Endothelial cell of umbilical vein (primary cell): ENCODE measurements at regions not wholly inside any gene's neighbourhood (a gene's known extent, or its start where the extent isn't known, plus 50 kb on each side); places are given as distances from the start of the nearest gene placed in this dataset.

Experiments
- BruUV-seq: library from RNA; stranded (reverse); fragments of 400-500 nt; replicated peaks from 2 replicates; lab custom pipeline; 2021; lab: Mats Ljungman, UMichigan
- CTCF ChIA-PET: fragments of 300-600, 350-600 bp; sonication (Branson Sonifier 250); formaldehyde crosslinking; loops from one replicate; lab custom pipeline; 2021; ENCODE audit warnings: antibody characterized with exemption, inconsistent platforms; lab: Charles Lee
- POLR2A ChIA-PET: fragments of 300-600, 350-600 bp; sonication (Branson Sonifier 250); formaldehyde crosslinking; loops from one replicate; lab custom pipeline; 2021; ENCODE audit warnings: antibody characterized with exemption, inconsistent platforms; lab: Charles Lee
- DNase-seq: peaks from one replicate; pipeline ENCODE4 v3.0.0-alpha.2; 2011; ENCODE audit warnings: low read depth, low spot score
- FAIRE-seq: peaks from 2 replicates; lab custom pipeline; 2011; peaks lifted over from hg19 to GRCh38; lab: Jason Lieb, UNC
- H2AFZ ChIP-seq: 2 replicates; pipeline ENCODE4 v1.6.0; 2012; ENCODE audit warnings: low read depth, low read length, control low read depth, inconsistent platforms
- H3K27ac ChIP-seq: 2 replicates; pipeline ENCODE4 v1.5.1; 2011; ENCODE audit warnings: low read depth, mild to moderate bottlenecking, control low read depth, low read length, moderate library complexity; ENCODE audit not compliant: insufficient read depth
- H3K27me3 ChIP-seq, 2 experiments: 2 replicates each; pipeline versions ENCODE4 v1.6.0 to v1.6.1; 2011; ENCODE audit warnings: low read length in 2 of 2, mixed read lengths in 1 of 2; ENCODE audit not compliant: control insufficient read depth in 2 of 2, insufficient read depth in 2 of 2
- H3K36me3 ChIP-seq, 2 experiments: 2 replicates in 1 of 2; 3 replicates in 1 of 2; pipeline ENCODE4 v1.5.1; 2011; ENCODE audit warnings: low read length in 2 of 2, mild to moderate bottlenecking in 1 of 2, moderate library complexity in 1 of 2; ENCODE audit not compliant: control insufficient read depth in 2 of 2, insufficient read depth in 2 of 2; ENCODE audit errors: extremely low read depth in 1 of 2
- H3K4me1 ChIP-seq: 3 replicates; pipeline ENCODE4 v1.5.1; 2011; ENCODE audit warnings: mild to moderate bottlenecking, low read length; ENCODE audit not compliant: control insufficient read depth, insufficient read depth; ENCODE audit errors: extremely low read depth
- H3K4me2 ChIP-seq: 2 replicates; pipeline ENCODE4 v1.6.1; 2011; ENCODE audit warnings: low read length, control low read depth, mixed read lengths; ENCODE audit not compliant: insufficient read depth
- H3K4me3 ChIP-seq, 3 experiments: fragments of 200-600 bp in 1 of 3; sonication (generic), shearing (Covaris generic) in 1 of 3; replicated peaks in 1 of 3; 2 replicates each; pipeline ENCODE4 v1.5.1; 2011 to 2016; ENCODE audit warnings: control low read depth in 3 of 3, low read length in 3 of 3, mild to moderate bottlenecking in 2 of 3, inconsistent platforms in 1 of 3, low read depth in 1 of 3, moderate library complexity in 1 of 3; ENCODE audit not compliant: insufficient read depth in 1 of 3
- H3K79me2 ChIP-seq: 2 replicates; pipeline ENCODE4 v1.6.0; 2012; ENCODE audit warnings: low read length, inconsistent platforms; ENCODE audit not compliant: control insufficient read depth, insufficient read depth
- H3K9ac ChIP-seq: replicated peaks from 2 replicates; pipeline ENCODE3; 2011; ENCODE audit warnings: low read length, control low read depth; ENCODE audit not compliant: insufficient read depth; ENCODE audit errors: extremely low read depth
- H3K9me1 ChIP-seq: replicated peaks from 3 replicates; pipeline ENCODE4 v1.6.0; 2011; ENCODE audit warnings: mild to moderate bottlenecking, low read length; ENCODE audit not compliant: control insufficient read depth, insufficient read depth; ENCODE audit errors: extremely low read depth
- H3K9me3 ChIP-seq: replicated peaks from 2 replicates; pipeline ENCODE4 v1.5.1; 2012; ENCODE audit warnings: low read length, inconsistent platforms; ENCODE audit not compliant: control insufficient read depth, insufficient read depth
- H4K20me1 ChIP-seq: replicated peaks from 2 replicates; pipeline ENCODE3; 2011; ENCODE audit warnings: mild to moderate bottlenecking, low read length; ENCODE audit not compliant: control insufficient read depth, insufficient read depth; ENCODE audit errors: extremely low read depth
- EZH2 ChIP-seq: IDR thresholded peaks from 2 replicates; pipeline ENCODE4 v1.6.1; 2012; ENCODE audit warnings: borderline replicate concordance, low read depth, mild to moderate bottlenecking, moderate library complexity, low read length, inconsistent platforms; ENCODE audit not compliant: severe bottlenecking
- FOS ChIP-seq: IDR thresholded peaks from 2 replicates; pipeline ENCODE4 v1.6.1; 2011; ENCODE audit warnings: mild to moderate bottlenecking, low read length, moderate library complexity, borderline replicate concordance; ENCODE audit not compliant: insufficient read depth
- GATA2 ChIP-seq: IDR thresholded peaks from 2 replicates; pipeline ENCODE4 v1.7.0; 2011; ENCODE audit warnings: low read depth, mild to moderate bottlenecking, moderate library complexity, mixed read lengths, low read length; ENCODE audit not compliant: insufficient read length, insufficient read depth
- JUN ChIP-seq: IDR thresholded peaks from 2 replicates; pipeline ENCODE4 v1.6.1; 2011; ENCODE audit warnings: borderline replicate concordance, low read depth; ENCODE audit not compliant: insufficient read length, insufficient read depth
- MYC ChIP-seq: IDR thresholded peaks from one replicate; pipeline ENCODE4 v1.6.1; 2011; ENCODE audit warnings: mild to moderate bottlenecking, low read depth, low read length
- POLR2A ChIP-seq: IDR thresholded peaks from 2 replicates; pipeline ENCODE4 v1.6.1; 2012; ENCODE audit warnings: low read depth, mild to moderate bottlenecking, control low read depth, low read length
- POLR2AphosphoS5 ChIP-seq: IDR thresholded peaks from 2 replicates; pipeline ENCODE4 v1.6.1; 2012; ENCODE audit warnings: low read depth, mild to moderate bottlenecking, control low read depth, low read length, moderate library complexity; ENCODE audit not compliant: insufficient read depth
- dilution Hi-C: fragments of 300-500 bp; cut with MboI; formaldehyde crosslinking; loops from one replicate; pipeline ENCODE4 v1.15.0; 2019; ENCODE audit warnings: low sequenced_read_pairs; ENCODE audit not compliant: extremely low pct_ligation_motif_present
- intact Hi-C: fragments of 100-400 bp; cut with micrococcal nuclease; formaldehyde crosslinking; loops from one replicate; pipeline ENCODE4 v1.10.0; 2022
- TF ChIP-seq, protein P1 (sequence below): IDR thresholded peaks from 2 replicates; pipeline ENCODE4 v1.6.1; 2011; ENCODE audit not compliant: insufficient read depth, insufficient read length
- TF ChIP-seq, protein P2 (sequence below), 2 donors: IDR thresholded peaks; 1 replicate in 1 of 2; 2 replicates in 1 of 2; pipeline ENCODE4 v1.5.1; 2011; ENCODE audit warnings: low read length in 2 of 2, mild to moderate bottlenecking in 2 of 2, moderate library complexity in 2 of 2, control low read depth in 1 of 2, inconsistent platforms in 1 of 2, low read depth in 1 of 2; ENCODE audit not compliant: insufficient read depth in 1 of 2; ENCODE audit errors: extremely low read depth in 1 of 2

DNA sequence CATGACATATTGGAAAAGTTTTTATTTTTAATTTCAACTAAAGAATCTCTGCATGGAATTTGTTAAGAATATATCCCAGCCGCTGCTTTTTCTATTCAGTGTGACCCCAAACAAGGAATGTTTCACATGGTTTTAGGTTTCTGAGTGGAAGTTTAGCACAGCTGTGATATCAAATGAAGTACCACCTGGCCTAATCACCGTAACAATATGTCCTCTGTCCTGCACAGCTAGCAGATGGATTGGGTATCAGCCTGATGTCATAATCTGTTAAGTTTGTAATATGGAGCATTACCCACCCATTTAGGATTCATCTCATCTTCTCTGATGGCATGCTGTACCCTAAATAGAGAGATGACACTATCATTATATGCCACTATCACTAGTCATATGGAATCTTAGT lies 963.7 kb upstream of the ADGRL2 start:
- Histone ChIP-seq H3K9me1 (no peaks in the 10 kb centered on the region), H3K36me3 (no peaks in the 10 kb centered on the region), H3K9ac (no peak overlapping the region), H3K27me3 (no peaks in the 10 kb centered on the region), H3K79me2 (no peaks in the 10 kb centered on the region), H4K20me1 (no peaks in the 10 kb centered on the region), H3K9me3 (no peaks in the 10 kb centered on the region), H2AFZ (no peak overlapping the region), H3K4me1 (peaks cover 3% of the 10 kb centered on the region), H3K4me3 (no peak overlapping the region), H3K4me2 (no peak overlapping the region), H3K27ac (no peak overlapping the region)
- TF ChIP-seq EZH2: no peak
- no peak for TF ChIP-seq JUN
- no peak for TF ChIP-seq FOS
- TF ChIP-seq, protein P1, sequence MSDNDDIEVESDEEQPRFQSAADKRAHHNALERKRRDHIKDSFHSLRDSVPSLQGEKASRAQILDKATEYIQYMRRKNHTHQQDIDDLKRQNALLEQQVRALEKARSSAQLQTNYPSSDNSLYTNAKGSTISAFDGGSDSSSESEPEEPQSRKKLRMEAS: no peak
- no peak for FAIRE-seq
- POLR2A ChIA-PET: no interaction called here
- no peak for DNase-seq
- intact Hi-C loops: no loop called here
- CTCF ChIA-PET: no interaction called here
- no TSS peak for BruUV-seq
- dilution Hi-C loops: no loop called here

DNA sequence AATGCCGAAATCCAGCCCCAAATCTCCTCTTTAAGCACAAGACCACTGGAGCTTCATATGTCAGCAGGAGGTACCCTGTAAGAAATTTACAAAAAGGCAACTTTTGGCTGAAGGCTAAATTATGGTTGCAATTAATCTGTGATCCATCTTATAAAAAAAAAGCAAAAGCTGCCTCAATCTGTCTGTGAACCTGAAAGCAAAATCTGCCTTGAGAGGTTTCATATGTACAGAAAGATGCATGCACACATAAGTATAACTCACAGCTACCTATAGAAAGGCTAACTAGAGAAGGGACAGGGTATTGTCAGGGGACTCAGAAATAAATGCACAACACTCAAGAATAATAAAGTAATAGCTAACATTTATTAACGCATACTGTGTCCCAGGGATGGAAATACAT lies 964.2 kb upstream of the ADGRL2 start:
- POLR2A ChIA-PET: no interaction called here
- H3K27me3 ChIP-seq: no peaks in the 10 kb centered on the region
- BruUV-seq: no TSS peak
- H3K79me2 ChIP-seq: no peaks in the 10 kb centered on the region
- peaks cover 3% of the 10 kb centered on the region for H3K4me1 ChIP-seq
- no peak overlapping the region for H3K27ac ChIP-seq
- dilution Hi-C loops (no loop called here), intact Hi-C loops (no loop called here)
- no peaks in the 10 kb centered on the region for H3K9me3 ChIP-seq
- no peaks in the 10 kb centered on the region for H4K20me1 ChIP-seq
- TF ChIP-seq MYC: no peak
- TF ChIP-seq POLR2A: no peak
- TF ChIP-seq, protein P1: no peak
- TF ChIP-seq POLR2AphosphoS5: no peak
- no peak for TF ChIP-seq EZH2
- no peak for TF ChIP-seq GATA2
- TF ChIP-seq, protein P2, sequence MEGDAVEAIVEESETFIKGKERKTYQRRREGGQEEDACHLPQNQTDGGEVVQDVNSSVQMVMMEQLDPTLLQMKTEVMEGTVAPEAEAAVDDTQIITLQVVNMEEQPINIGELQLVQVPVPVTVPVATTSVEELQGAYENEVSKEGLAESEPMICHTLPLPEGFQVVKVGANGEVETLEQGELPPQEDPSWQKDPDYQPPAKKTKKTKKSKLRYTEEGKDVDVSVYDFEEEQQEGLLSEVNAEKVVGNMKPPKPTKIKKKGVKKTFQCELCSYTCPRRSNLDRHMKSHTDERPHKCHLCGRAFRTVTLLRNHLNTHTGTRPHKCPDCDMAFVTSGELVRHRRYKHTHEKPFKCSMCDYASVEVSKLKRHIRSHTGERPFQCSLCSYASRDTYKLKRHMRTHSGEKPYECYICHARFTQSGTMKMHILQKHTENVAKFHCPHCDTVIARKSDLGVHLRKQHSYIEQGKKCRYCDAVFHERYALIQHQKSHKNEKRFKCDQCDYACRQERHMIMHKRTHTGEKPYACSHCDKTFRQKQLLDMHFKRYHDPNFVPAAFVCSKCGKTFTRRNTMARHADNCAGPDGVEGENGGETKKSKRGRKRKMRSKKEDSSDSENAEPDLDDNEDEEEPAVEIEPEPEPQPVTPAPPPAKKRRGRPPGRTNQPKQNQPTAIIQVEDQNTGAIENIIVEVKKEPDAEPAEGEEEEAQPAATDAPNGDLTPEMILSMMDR (IDR thresholded peaks at IDR 0.05; ENCODE audit: extremely low read depth in 1 of 2, insufficient read depth in 1 of 2, low read depth in 1 of 2, low read length in 2 of 2): no peak
- no peak for TF ChIP-seq FOS
- TF ChIP-seq JUN: no peak
- no peak overlapping the region for H3K4me2 ChIP-seq
- no peak overlapping the region for H2AFZ ChIP-seq
- no peaks in the 10 kb centered on the region for H3K9me1 ChIP-seq
- no peaks in the 10 kb centered on the region for H3K36me3 ChIP-seq
- FAIRE-seq (no peak), DNase-seq (no peak)
- H3K4me3 ChIP-seq: no peak overlapping the region
- CTCF ChIA-PET: no interaction called here
- H3K9ac ChIP-seq: no peak overlapping the region
